Stimulated activated CD4-positive, alpha-beta T cell treated with anti-CD3 and anti-CD28 coated beads, Interleukin-12 subunit alpha, Interleukin-12 subunit beta, amount 100 ng/mL, for 48 hours (primary cell): ENCODE measurements at regions not wholly inside any gene's neighbourhood (a gene's known extent, or its start where the extent isn't known, plus 50 kb on each side); places are given as distances from the start of the nearest gene placed in this dataset.
"Not testable (repeated sequence)": the region's sequence is repeated elsewhere in the genome, so short reads cannot be mapped to it uniquely, and the experiment has no call there.

Source experiments
- DNase-seq, 3 donors: peaks; one replicate each; pipeline ENCODE4 v3.0.0-alpha.2; 2020; ENCODE audit warnings: low read depth in 2 of 3, low spot score in 1 of 3

DNA sequence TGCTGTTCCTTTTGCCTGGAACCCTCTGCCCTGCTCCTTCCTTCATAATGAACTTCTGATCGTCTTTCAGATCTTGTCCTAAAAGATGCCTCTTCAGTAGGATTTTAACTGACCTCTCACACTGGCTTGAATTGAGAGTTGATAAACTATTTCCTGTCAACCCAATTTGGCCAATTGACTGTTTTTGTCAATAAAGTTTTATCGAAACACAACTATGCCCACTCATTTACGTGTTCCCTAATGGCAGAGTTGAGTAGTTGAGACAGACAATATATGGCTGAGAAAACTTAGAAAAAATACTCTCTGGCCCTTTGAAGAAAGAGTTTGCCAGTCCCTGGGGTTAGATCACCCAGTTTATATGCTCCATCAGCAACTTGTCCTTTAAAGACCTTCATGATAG is 171.7 kb upstream of the TBX3 start:
- no peak for DNase-seq

DNA sequence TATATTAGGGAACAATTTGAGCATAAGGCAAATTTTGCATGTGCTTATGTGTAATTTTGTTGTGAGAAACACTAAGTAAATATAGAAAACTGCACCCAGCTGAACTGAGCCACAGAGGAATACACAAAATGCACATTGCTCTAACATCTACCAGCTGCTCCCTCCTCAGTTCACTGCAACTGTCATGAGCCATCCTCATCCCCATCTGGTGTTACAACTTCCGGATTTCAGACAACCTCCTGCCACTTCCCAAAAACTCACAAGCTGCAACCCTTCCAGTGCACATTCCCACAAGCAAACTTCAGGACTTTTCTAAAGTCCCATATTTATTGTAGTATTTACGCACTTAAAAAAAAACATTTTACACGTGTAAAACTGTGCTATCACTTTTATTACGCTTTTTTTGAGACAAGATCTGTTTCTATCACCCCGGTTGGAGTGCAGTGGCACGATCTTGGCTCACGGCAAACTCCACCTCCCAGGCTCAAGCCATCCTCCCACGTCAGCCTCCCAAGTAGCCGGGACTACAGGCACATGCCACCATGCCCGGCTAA is 169.1 kb upstream of the TBX3 start:
- DNase-seq: no peak

DNA sequence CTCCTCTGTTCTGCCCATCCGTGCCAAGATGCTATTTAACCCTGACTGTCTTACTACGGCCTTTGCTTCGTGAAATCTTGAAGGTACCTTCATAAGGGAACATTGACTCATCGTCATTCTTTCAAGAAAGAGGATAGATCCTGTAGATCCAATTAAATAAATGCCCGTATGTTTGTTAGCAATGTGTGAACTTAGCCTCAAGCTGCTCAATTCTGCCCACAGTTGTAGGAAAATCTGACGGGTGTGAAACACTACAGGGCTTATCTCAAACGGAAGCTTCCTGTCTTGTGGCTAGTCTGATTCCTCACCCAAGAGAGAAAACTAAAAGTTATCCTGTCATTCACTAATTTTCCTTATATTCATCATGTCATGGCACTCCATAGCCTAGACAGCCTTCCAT is 168.0 kb upstream of the TBX3 start:
- no peak for DNase-seq

DNA sequence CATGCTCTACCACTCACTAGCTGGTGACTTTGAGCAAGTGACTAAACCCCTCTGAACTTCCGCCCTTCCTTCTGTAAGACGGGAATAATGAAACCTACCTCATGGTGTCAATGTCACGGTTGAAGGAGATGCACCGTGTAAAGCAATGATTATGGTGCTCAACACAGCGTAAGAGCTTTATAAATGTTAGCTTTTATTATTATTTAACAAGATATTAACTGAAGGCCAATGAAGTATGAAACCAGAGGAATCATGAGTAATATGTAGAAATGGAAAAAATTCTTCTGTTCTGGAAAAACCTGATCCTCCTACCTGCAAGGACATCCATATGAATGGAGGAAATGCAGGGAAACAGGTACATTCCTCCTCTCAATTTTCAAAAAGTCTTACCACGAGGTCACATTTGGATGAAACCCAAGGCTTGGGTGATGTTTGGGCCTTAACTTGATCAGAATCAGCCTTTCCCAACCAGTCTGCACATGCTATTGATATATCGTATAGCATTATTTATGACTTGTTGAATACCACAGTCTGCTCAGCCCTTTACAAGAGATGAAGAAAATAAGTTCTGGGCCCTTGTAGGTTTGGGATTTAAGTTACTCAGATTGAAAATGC is 166.8 kb upstream of the TBX3 start:
- DNase-seq: no peak

DNA sequence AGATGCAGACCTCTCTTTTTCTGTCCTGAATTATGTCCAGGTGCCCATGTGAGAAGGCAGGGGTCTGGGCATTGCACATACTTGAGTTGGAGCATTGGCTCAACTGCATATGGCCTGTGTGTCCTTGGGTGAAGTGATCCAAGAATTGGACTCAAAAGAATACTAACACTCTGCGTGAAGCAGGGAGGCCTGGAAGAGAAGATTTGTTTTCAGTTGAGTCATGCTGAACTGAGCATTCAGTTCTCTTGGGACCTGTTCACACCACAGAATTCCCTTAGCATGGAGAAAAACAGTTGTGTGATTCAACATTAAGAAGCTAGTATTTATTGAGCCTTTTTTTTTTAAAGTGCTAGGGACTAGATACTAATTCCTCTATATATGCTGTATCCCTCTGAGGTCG is 164.7 kb upstream of the TBX3 start:
- no peak for DNase-seq

DNA sequence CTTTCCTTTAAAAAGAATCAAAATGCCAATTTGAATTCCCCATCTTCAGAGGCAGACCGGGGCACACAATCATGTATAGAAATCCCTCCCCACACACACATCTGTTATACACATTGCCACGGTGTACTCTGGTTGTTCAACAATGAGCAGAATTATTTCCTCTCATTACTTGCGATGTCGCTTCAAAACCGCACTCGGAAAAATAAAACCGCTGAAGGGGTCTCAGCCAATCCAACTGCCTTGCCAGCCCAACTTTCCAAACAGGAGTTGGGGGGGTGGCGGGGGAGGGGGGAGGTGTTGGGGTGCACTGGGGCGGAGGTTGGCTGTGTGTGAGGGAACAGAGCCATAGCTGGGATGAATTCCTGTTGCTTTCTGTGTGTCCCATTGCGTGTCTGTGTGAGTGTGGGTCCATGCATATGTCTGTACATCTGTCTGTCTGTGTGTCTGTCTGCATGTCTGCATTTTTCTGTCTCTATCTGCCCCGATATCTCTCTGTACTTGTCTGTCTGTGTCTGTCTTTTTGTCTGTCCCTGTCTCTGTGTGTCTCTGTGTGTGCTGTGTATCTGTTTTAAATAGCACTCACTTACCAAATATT is 163.6 kb upstream of the TBX3 start:
- no peak for DNase-seq

DNA sequence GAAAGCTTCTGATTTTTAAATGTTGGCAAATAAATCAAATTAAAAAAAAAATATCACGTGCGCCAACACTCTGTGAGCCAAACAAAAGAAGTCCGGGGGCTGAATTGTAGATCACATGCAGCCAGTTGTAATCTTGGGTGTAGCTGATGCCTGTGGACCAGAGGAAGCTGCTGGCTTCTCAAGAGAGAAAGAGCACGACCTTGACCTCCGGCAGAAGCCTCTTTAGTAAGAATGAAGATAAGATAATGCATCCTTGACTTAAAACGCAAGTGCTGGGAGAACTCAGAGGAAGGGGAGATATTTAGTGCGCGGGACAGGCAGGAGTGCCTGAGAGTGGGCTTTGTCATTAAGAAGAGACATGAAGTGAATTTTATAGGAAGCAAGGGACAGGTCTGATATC is 162.8 kb upstream of the TBX3 start:
- DNase-seq: no peak

DNA sequence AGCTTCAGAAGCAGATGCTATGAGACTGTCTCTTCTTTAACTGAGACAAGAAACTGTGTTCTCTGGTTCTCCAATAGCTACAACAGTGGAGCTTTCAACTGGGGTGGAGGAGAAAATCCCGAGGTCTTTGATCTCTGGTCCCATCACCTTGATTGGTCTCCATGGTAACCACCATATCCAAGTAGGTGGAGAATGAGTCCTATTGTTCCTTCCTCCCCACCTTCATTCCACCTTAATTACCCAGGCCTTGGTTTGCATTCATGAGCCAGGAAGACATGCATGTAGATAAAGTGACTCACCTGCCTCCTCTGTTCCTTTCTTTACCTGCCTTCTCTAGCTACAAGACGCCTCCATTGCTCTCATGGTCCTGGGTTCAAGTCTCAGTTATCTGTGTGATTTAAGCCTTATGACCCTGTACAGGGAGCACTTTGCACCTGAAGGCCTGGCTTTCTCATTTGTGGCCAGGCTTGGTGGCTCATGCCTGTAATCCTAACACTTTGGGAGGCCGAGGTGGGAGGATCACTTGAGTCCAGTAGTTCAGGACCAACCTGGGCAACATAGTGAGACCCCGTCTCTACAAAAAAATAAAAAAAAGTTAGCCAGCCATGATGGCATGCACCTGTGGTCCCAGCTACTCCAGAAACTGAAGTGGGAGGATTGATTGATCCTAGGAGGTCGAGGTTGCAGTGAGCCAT is 157.7 kb upstream of the TBX3 start:
- no peak for DNase-seq

DNA sequence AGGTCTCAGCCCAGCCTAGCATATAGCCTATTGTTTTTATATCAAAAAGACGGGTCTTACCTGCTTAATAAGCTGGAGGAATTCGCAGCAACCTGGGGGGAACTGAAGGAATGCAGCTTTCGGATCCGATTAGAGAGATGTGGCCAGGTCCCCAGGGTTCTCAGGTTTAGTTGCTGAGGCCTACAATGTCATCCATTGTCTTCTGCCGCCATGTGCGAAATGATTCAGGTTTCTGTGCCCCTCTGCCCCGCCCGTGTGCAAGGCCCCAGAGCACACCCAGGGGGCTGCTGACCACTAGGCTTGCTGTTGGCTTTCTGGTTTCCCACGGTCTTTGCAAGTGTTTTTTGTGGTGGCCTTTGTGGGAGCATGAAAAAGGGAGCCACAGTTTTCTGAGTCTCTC is 154.5 kb upstream of the TBX3 start:
- DNase-seq: no peak

DNA sequence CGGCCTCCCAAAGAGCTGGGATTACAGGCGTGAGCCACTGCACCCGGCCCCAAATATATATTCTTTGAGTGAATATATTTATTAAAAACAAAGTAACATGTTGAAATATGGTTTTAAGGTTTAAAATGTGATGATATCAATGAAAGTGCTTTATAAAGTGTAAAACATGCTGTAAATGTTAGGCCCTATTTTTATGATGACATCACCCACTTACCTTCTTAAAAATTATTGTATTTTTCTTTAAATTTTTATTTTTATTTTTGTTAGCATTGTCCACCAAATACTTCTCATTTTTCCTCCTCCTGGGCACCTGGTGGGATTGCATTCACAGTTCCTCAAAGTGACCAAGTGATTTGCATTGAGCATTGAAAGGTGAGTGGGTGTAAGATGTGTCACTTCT is 152.6 kb upstream of the TBX3 start:
- DNase-seq: no peak

DNA sequence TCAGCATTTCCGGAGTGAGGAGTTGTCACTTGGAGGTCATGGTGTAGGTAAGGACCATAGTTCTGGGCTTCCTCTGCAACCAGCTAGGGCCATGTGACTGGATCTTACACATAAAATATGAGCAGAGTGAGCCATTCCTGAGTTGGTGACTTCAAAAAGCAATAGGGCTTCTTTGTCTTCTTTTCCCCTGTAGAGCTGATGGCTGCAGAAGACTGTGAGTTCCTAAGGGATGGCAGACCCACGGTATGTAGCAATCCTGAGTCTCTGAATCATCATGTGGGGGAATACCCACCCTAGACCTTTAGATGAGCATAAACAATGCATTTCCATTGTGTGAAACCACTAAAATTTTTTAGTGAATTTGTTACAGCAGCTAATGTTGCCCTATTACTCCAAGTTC is 151.1 kb upstream of the TBX3 start:
- DNase-seq: no peak

DNA sequence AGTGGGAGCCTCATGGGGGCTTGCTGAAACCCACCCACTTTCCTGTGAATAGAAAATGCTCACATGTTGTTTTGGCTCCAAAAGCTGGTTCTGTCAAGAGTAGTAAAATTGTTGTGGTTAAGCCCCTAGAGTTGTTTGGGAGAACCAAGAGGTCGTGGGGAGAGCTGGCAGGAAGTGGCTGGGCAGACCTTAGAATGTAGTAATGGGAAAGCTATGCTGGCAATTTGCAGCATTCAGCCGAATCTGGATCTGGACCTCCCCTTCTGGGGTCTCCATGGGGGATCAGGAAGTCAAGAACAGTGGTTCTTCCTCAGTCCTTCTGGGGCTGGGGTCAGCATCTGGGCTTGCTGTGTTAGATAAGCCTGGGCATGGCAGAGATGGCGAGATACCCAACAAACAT is 150.6 kb upstream of the TBX3 start:
- DNase-seq: no peak

DNA sequence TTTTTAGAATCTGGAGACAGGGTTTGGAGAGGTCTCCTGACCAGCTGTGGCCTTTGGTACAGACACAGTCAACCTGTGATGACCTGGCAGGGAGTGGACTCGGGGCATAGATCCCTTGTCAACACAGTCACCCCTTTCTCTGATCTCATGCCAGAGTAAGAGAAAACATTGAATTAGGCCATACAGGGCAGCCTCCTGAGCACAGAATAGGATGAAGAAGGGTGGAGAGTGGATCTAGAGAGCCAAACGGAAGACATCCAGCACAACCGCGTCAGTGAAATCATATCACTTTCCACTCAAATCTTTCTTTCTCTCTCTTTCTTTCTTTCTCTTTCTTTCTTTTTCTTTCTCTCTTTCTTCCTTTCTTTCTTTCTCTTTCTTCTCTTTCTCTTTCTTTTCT is 145.9 kb upstream of the TBX3 start:
- DNase-seq: no peak

DNA sequence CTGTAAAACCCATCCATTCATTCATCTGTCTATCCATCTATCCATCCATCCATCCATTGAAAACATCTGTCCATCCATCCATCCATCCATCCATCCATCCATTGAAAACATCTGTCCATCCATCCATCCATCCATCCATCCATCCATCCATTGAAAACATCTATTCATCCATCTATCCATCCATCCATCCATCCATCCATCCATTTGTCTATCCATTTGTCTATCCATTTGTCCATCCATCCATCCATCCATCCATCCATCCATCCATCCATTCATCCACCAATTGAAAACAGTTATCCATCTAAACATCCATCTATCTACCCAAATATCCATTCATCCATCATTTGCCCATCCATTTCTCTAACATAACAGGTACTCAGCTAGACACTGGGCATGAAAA is 145.3 kb upstream of the TBX3 start:
- not testable (repeated sequence) for DNase-seq

DNA sequence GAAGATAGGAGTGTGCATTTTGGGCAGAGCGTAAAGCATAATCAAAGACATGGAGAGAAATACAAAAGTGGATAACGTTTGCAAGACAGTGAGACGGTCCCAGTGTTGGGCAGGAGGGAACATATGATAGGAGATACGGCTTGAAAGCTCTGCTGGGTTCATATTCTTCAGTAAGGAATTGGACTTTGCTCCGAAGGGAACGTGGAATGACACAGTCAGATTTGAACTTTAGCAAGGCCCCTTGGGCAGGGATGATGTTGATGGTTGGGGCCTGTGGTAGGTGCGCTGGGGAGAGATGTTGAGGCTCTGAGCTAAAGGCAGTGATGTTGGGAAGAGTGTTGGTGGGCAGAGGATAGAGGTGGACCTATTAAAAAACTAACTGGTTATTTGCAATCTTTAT is 143.5 kb upstream of the TBX3 start:
- no peak for DNase-seq

DNA sequence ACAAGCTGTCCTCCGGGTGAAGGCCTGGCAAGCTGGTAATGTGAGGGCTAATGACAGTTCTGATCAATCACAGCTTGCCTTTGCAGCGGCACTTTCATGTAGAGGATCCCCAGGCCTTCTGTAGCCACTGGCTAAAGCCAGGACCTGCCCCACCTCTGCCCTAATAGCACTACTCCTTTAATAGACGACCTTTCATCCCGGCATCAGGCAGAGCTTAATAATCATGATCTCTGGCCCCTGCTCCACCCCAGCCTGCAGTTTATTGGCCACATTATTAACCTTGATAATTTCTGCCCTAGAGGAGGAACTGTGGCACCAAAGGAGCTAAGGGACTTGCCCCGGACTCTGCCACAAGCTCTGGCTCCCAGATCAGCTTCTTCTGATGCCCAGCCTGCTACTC is 142.3 kb upstream of the TBX3 start:
- no peak for DNase-seq

DNA sequence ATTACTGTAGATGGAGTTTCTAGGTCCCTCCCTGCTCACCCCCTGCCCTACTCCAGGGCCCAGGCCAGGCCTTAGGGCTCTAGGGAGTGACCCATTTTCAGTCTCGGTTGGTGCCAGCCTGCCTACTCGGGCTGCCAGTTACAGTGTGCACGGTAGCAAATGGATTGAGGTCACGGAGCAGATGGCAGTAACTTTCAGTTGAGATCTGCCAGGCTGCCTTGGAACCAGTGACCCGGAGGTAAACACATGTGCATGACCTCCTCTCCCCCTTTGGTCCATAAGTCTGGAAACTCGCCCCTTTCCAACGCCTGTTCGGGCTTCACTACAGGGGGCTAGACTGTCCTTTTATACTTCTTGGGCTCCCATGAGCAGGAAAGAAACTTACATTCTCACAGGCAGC is 139.7 kb upstream of the TBX3 start:
- DNase-seq: no peak

DNA sequence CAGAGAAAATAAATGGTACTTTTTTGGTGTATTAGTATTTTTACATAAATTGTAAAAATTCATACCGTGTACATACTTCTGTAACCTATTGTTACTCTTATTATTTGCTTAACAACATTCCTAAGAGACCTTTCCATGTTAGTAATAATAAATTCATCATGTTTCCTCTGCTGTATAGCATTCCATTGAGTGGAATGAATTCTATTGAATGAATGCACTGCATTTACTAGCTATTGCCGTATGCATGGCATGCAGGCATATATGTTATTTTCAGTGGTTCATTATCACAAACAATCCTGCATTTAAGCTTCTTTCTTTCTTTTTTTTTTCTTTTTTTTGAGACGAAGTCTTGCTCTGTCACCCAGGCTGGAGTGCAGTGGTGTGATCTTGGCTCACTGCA is 137.6 kb upstream of the TBX3 start:
- no peak for DNase-seq

DNA sequence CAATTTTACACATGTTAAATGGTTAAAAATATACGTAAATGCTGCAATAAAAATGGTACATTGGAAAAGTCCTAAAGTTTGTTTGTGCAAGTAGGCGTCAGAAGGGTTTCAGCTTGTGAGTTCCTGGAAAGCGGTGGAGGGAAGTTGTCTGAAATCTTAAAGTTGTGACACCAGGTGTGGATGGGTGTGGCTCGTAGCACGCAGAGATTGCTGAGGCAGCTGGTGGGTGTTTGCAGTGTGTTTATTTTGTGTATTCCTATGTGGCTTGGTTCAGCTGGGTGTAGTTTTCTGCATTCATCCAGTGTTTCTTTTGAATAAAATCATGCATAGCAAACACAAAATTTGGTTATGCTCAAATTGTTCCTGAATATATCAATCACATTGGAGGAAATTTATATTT is 136.8 kb upstream of the TBX3 start:
- DNase-seq: no peak

DNA sequence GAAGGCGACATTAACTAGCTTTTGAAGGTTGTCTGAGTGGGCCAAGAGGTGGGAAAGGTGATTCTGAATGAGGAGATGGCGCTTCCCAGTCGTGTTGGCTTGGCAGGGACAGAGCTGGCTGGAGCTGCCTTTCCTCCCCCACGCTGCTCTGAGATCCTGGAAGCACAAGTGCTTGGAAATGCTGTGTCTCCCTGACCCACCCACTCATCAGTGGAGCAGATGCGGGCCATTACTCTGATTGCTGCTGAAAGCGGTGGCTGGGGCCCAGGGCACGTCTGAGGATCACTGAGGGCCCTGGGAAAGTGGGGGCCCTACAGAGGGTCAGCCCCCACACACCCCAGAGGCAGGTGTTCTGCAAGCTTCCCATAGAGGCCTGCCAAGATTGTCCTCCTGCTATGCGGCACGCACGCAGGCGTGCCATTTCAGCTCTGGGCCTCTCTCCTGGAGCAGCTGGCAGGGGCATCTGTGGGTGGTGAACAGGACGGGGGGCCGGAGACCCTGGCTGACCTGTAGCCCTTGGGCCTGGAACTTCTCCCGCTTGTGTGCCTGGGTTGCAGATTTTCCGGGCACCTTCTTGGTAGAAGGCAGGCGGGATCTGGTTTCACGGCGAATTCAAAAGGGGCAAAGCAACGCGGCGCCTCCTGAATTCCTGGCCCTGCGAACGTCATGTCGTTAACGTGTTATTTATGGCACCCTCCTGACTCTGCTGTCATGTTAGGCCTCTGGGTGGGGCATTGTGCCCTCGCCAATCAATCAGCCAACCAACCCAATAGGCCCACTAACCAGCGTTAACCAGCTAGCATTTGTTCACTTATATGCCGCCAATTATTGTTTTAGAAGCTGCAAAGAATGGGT is 133.8 kb upstream of the TBX3 start:
- DNase-seq: no peak

DNA sequence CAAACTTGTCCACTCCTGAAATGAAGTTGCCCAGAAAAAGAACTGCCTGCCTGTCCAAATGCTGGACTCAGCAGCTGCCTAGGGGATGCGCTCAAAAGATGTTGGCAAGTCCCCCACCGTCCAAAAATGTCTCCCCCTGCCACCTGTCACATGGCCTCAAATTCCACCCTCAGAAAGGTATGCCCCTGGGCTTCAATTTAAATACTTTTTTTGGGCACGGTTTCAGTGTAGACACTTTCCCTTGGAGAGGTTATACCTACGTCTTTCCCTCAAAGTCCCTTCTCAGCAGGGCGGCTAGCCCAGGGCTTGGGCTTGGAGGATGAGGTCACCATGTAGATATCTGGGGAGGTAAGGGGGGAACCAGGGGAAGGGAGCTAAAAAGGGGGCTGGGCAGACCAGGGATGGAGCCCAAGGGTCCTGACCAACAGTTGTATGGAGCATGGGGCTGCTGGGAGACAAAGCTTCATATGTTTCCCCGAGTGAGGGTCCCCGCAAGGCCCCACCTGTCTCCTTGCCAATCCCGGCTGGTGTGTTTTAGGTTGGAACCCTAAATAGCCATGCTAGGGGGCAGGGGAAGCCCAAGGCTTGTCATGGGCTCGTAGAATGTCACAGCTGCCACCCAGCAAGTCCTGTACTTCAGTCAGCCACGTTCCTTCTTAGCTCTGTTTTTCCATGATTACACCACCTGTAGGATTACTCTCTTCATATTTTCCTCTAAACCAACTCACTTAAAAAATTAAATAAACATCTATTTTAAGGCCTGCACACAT is 131.2 kb upstream of the TBX3 start:
- no peak for DNase-seq
